ENCODE measurements at regions not wholly inside any gene's neighbourhood (a gene's known extent, or its start where the extent isn't known, plus 50 kb on each side); places are given as distances from the start of the nearest gene placed in this dataset.

GRCh38 chr6:87784051-87784450 lies 82.0 kb upstream of the AKIRIN2 start:
- TF ChIP-seq CTCF (conservative IDR thresholded peaks at IDR 0.05; ENCODE audit: low read depth, low read length) = no peak
- no peak for TF ChIP-seq EZH2 (IDR thresholded peaks at IDR 0.05; ENCODE audit: borderline replicate concordance, low read depth, low read length, poor library complexity, severe bottlenecking)
